Peyer's patch (tissue), 4 donors: ENCODE measurements at regions not wholly inside any gene's neighbourhood (a gene's known extent, or its start where the extent isn't known, plus 50 kb on each side); places are given as distances from the start of the nearest gene placed in this dataset.

Source experiments
- CTCF ChIP-seq, 6 experiments: fragments of 450-650 bp in 4 of 6; fragments of 200-600 bp in 2 of 6; sonication (generic) in 1 of 6; IDR thresholded peaks; one replicate each; pipeline ENCODE4 v1.5.1; 2017 to 2019; ENCODE audit warnings: antibody characterized with exemption in 6 of 6, mild to moderate bottlenecking in 3 of 6, moderate library complexity in 1 of 6
- POLR2A ChIP-seq, 2 donors: fragments of 450-650 bp; IDR thresholded peaks; one replicate each; pipeline ENCODE4 v1.5.1; 2017; ENCODE audit warnings: antibody characterized with exemption in 2 of 2, mild to moderate bottlenecking in 2 of 2, moderate library complexity in 2 of 2

- TF ChIP-seq CTCF (IDR thresholded peaks at IDR 0.05): no peak
- no peak for TF ChIP-seq POLR2A (IDR thresholded peaks at IDR 0.05)
Measured at GRCh38 chr4:179164267-179164999, 1722.2 kb upstream of the AGA start.
